ENCODE measurements at regions not wholly inside any gene's neighbourhood (a gene's known extent, or its start where the extent isn't known, plus 50 kb on each side); places are given as distances from the start of the nearest gene placed in this dataset.

DNA sequence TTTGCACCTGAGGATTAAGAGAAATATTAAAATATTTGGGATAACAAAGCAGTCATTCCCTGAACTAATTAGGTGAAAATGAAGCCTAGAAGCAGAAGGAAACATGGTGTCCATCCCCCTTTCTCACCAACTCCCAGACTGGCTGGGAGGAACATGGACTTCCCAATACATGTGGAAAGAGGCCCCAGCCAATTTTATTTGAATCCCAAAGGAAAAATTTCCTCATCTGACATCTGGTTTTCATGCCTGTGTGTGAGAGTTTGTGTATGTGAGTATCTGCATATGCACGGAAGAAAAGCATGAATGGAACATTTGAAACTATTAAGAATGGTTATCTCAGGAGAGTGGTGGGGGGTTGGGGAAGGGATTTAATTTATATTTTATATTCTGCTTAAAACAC is 84.3 kb downstream of the COPS8 start:
- H3K27me3 Mint-ChIP-seq (ENCODE audit: insufficient read depth, low read depth), result peaks cover 8% of the 10 kb centered on the region
- TF ChIP-seq EZH2phosphoT487 (IDR thresholded peaks at IDR 0.05), result no peak
- no peak for TF ChIP-seq EZH2 (IDR thresholded peaks at IDR 0.05)
- TF ChIP-seq, protein P1, sequence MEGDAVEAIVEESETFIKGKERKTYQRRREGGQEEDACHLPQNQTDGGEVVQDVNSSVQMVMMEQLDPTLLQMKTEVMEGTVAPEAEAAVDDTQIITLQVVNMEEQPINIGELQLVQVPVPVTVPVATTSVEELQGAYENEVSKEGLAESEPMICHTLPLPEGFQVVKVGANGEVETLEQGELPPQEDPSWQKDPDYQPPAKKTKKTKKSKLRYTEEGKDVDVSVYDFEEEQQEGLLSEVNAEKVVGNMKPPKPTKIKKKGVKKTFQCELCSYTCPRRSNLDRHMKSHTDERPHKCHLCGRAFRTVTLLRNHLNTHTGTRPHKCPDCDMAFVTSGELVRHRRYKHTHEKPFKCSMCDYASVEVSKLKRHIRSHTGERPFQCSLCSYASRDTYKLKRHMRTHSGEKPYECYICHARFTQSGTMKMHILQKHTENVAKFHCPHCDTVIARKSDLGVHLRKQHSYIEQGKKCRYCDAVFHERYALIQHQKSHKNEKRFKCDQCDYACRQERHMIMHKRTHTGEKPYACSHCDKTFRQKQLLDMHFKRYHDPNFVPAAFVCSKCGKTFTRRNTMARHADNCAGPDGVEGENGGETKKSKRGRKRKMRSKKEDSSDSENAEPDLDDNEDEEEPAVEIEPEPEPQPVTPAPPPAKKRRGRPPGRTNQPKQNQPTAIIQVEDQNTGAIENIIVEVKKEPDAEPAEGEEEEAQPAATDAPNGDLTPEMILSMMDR (IDR thresholded peaks at IDR 0.05), result no peak

DNA sequence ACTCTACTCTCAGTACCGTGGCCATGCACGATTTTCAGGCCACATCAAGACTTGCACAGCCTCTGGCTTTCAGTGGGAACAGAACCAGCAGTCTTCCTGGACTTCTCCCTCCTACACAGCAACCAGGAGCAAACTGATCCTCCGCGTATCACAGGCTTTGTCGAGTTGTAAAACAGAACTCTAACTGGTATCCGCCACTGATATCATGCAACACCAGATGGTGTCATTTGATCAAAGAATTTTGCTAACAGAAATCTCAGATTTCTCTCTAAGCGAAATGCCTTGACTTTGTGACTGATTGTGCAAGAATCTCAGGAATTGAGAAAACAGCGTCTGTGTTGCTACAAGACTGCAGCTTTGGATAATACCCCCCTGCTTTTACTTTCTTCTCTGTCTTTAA is 85.7 kb downstream of the COPS8 start:
- no peak overlapping the region for H2AFZ ChIP-seq (replicated peaks)
- H3K4me1 ChIP-seq, result no peaks in the 10 kb centered on the region
- H3K4me1 Mint-ChIP-seq, result no peaks in the 10 kb centered on the region
- H3K9me3 Mint-ChIP-seq, result peaks cover 18% of the 10 kb centered on the region
- no peak overlapping the region for H3K27ac Mint-ChIP-seq
- DNase-seq (ENCODE audit: low spot score), result no peak
- no peaks in the 10 kb centered on the region for H3K36me3 Mint-ChIP-seq
- H3K36me3 ChIP-seq, result peaks cover 4% of the 10 kb centered on the region
- H3K9ac ChIP-seq, result no peak overlapping the region
- H3K79me2 ChIP-seq (ENCODE audit: low read depth), result no peaks in the 10 kb centered on the region
- TF ChIP-seq, protein P1 (IDR thresholded peaks at IDR 0.05), result no peak
- no peak for TF ChIP-seq EZH2phosphoT487 (IDR thresholded peaks at IDR 0.05)
- no peak for TF ChIP-seq EZH2 (IDR thresholded peaks at IDR 0.05)
- no peaks in the 10 kb centered on the region for H3K27me3 ChIP-seq
- H3K27ac ChIP-seq, result no peak overlapping the region
- peaks cover 8% of the 10 kb centered on the region for H3K9me3 ChIP-seq (ENCODE audit: low read depth)
- H4K20me1 ChIP-seq (ENCODE audit: low read depth), result no peaks in the 10 kb centered on the region
- no peak overlapping the region for H3K4me3 Mint-ChIP-seq
- peaks cover 5% of the 10 kb centered on the region for H3K27me3 Mint-ChIP-seq (ENCODE audit: insufficient read depth, low read depth)
- no peak overlapping the region for H3K4me2 ChIP-seq
- H3K4me3 ChIP-seq, result no peak overlapping the region
- H3F3A ChIP-seq (ENCODE audit: low read depth), result no peaks in the 10 kb centered on the region

More for the DNA sequence above, 84.3 kb downstream of the COPS8 start:
- no peak overlapping the region for H3K4me3 Mint-ChIP-seq
- DNase-seq (ENCODE audit: low spot score), result no peak
- no peaks in the 10 kb centered on the region for H3K36me3 Mint-ChIP-seq
- Histone ChIP-seq H2AFZ (replicated peaks) (no peak overlapping the region), H3K36me3 (peaks cover 4% of the 10 kb centered on the region), H3K79me2 (ENCODE audit: low read depth) (no peaks in the 10 kb centered on the region), H3K9me3 (ENCODE audit: low read depth) (peaks cover 8% of the 10 kb centered on the region), H4K20me1 (ENCODE audit: low read depth) (no peaks in the 10 kb centered on the region), H3K27ac (no peak overlapping the region), H3K27me3 (no peaks in the 10 kb centered on the region), H3F3A (ENCODE audit: low read depth) (no peaks in the 10 kb centered on the region), H3K9ac (no peak overlapping the region), H3K4me3 (no peak overlapping the region), H3K4me2 (no peak overlapping the region), H3K4me1 (no peaks in the 10 kb centered on the region)
- H3K9me3 Mint-ChIP-seq, result peaks cover 14% of the 10 kb centered on the region
- no peak overlapping the region for H3K27ac Mint-ChIP-seq
- peaks cover 2% of the 10 kb centered on the region for H3K4me1 Mint-ChIP-seq

DNA sequence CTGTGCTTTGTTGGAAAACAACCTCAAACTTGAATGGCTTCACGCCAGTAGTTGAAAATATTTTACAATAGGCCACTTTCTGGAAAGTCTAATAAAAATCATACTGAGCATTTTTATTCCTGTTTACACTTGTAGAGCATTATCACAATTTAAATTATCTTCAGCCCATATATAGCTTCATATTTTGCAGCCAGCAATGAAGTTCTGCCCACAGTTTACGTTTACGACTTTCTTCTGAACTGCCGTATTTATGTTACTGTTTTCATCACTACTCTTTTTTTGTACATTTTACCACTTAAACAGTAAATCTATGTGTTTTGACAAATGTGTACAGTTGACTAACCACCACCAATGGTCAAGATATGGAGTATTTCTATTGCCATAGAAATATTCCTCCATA is 86.2 kb downstream of the COPS8 start:
- Histone ChIP-seq H3K27me3 (no peaks in the 10 kb centered on the region), H4K20me1 (ENCODE audit: low read depth) (no peaks in the 10 kb centered on the region), H3K9ac (no peak overlapping the region), H2AFZ (replicated peaks) (no peak overlapping the region), H3K9me3 (ENCODE audit: low read depth) (peaks cover 8% of the 10 kb centered on the region), H3F3A (ENCODE audit: low read depth) (no peaks in the 10 kb centered on the region), H3K4me3 (no peak overlapping the region), H3K27ac (no peak overlapping the region), H3K36me3 (peaks cover 4% of the 10 kb centered on the region), H3K4me1 (no peaks in the 10 kb centered on the region), H3K79me2 (ENCODE audit: low read depth) (no peaks in the 10 kb centered on the region), H3K4me2 (no peak overlapping the region)
- H3K27me3 Mint-ChIP-seq (ENCODE audit: insufficient read depth, low read depth), result peaks cover 5% of the 10 kb centered on the region
- H3K9me3 Mint-ChIP-seq, result peaks cover 18% of the 10 kb centered on the region
- DNase-seq (ENCODE audit: low spot score), result no peak
- no peak for TF ChIP-seq EZH2phosphoT487 (IDR thresholded peaks at IDR 0.05)
- TF ChIP-seq, protein P1 (IDR thresholded peaks at IDR 0.05), result no peak
- no peak for TF ChIP-seq EZH2 (IDR thresholded peaks at IDR 0.05)
- H3K36me3 Mint-ChIP-seq, result no peaks in the 10 kb centered on the region
- H3K4me1 Mint-ChIP-seq, result no peaks in the 10 kb centered on the region
- no peak overlapping the region for H3K4me3 Mint-ChIP-seq
- H3K27ac Mint-ChIP-seq, result no peak overlapping the region

All from neural progenitor cell (in vitro differentiated cells).